HCT116 (cell line): ENCODE measurements at regions not wholly inside any gene's neighbourhood (a gene's known extent, or its start where the extent isn't known, plus 50 kb on each side); places are given as distances from the start of the nearest gene placed in this dataset.

ENCODE experiments used
- ATAC-seq: fragments of 200-7000 bp; cut with Tn5 transposase; 2 replicates; pipeline ENCODE4 v1.9.1; 2020; ENCODE audit warnings: mild to moderate bottlenecking, moderate library complexity
- BruUV-seq: library from RNA; stranded (reverse); fragments of 400-500 nt; replicated peaks from 2 replicates; lab custom pipeline; 2021; lab: Mats Ljungman, UMichigan
- CTCF ChIA-PET: fragments of 300-600 bp; sonication (Branson Sonifier 250); formaldehyde crosslinking; loops from one replicate; lab custom pipeline; 2021; ENCODE audit warnings: antibody characterized with exemption; lab: Charles Lee
- POLR2A ChIA-PET: fragments of 300-600, 350-600 bp; sonication (Branson Sonifier 250); formaldehyde crosslinking; loops from one replicate; lab custom pipeline; 2021; ENCODE audit warnings: antibody characterized with exemption; lab: Charles Lee
- RAD21 ChIA-PET, 2 experiments: fragments of 300-600 bp; sonication (Branson Sonifier 250); formaldehyde crosslinking; loops; one replicate each; lab custom pipeline; 2023; ENCODE audit warnings: low total read pairs in 2 of 2; ENCODE audit not compliant: uncharacterized antibody in 2 of 2, unreplicated experiment in 2 of 2, low non-redundant PET in 1 of 2; lab: Charles Lee
- DNase-seq: peaks from one replicate; pipeline ENCODE4 v3.0.0-alpha.2; 2010; ENCODE audit warnings: low read depth, low spot score
- H2AFZ ChIP-seq: fragments of 200-600 bp; shearing (Covaris generic), sonication (generic); 2 replicates; pipeline ENCODE4 v1.6.1; 2017; ENCODE audit warnings: low read depth, mixed run types, mixed read lengths, antibody characterized with exemption, low read length; ENCODE audit not compliant: poor library complexity, severe bottlenecking
- H3K27ac ChIP-seq: 2 replicates; pipeline ENCODE4 v1.5.1; 2012; ENCODE audit warnings: low read depth, low read length
- H3K27me3 ChIP-seq: fragments of 200-600 bp; sonication (generic); 2 replicates; pipeline ENCODE4 v1.6.1; 2016; ENCODE audit warnings: mixed run types, low read length, mixed read lengths; ENCODE audit not compliant: insufficient read depth
- H3K36me3 ChIP-seq, 2 experiments: fragments of 200-500 bp in 1 of 2; fragments of 200-600 bp in 1 of 2; sonication (Bioruptor generic) in 1 of 2; sonication (generic) in 1 of 2; 2 replicates each; pipeline versions ENCODE4 v1.5.1 to v1.6.1; 2014 to 2016; ENCODE audit warnings: low read length in 2 of 2, inconsistent platforms in 1 of 2, mixed read lengths in 1 of 2, mixed run types in 1 of 2; ENCODE audit not compliant: insufficient read depth in 2 of 2, control insufficient read depth in 1 of 2
- H3K4me1 ChIP-seq, 2 experiments: fragments of 200-600 bp in 1 of 2; sonication (generic) in 1 of 2; 2 replicates each; pipeline versions ENCODE4 v1.5.1 to v1.6.1; 2012 to 2017; ENCODE audit warnings: low read length in 2 of 2, inconsistent platforms in 1 of 2, mild to moderate bottlenecking in 1 of 2, mixed read lengths in 1 of 2, mixed run types in 1 of 2, moderate library complexity in 1 of 2; ENCODE audit not compliant: insufficient read depth in 2 of 2, control insufficient read depth in 1 of 2
- H3K4me2 ChIP-seq: fragments of 200-600 bp; sonication (generic); 2 replicates; pipeline ENCODE4 v1.6.1; 2017; ENCODE audit warnings: mixed run types, low read length, mixed read lengths
- H3K4me3 ChIP-seq, 2 experiments: fragments of 200-600 bp in 1 of 2; sonication (generic) in 1 of 2; replicated peaks in 1 of 2; 2 replicates each; pipeline ENCODE4 v1.5.1; 2011 to 2016; ENCODE audit warnings: low read length in 2 of 2, control low read depth in 1 of 2, low read depth in 1 of 2, mild to moderate bottlenecking in 1 of 2, mixed read lengths in 1 of 2, mixed run types in 1 of 2
- H3K79me2 ChIP-seq: fragments of 200-600 bp; sonication (generic); 2 replicates; pipeline ENCODE4 v1.6.1; 2017; ENCODE audit warnings: mild to moderate bottlenecking, mixed run types, low read length, moderate library complexity, mixed read lengths; ENCODE audit not compliant: insufficient read depth
- H3K9ac ChIP-seq: fragments of 200-600 bp; sonication (generic); 2 replicates; pipeline ENCODE4 v1.6.1; 2016; ENCODE audit warnings: low read length, mixed read lengths
- H3K9me2 ChIP-seq: fragments of 200-600 bp; sonication (generic), shearing (Covaris generic); 2 replicates; pipeline ENCODE4 v1.6.1; 2017; ENCODE audit warnings: mixed run types, mild to moderate bottlenecking, moderate library complexity; ENCODE audit not compliant: insufficient read depth
- H3K9me3 ChIP-seq, 2 experiments: fragments of 200-500 bp in 1 of 2; fragments of 200-600 bp in 1 of 2; sonication (Bioruptor generic) in 1 of 2; sonication (generic) in 1 of 2; 2 replicates each; pipeline ENCODE4 v1.6.1; 2014 to 2017; ENCODE audit warnings: low read length in 2 of 2, mixed read lengths in 2 of 2, inconsistent platforms in 1 of 2, low read depth in 1 of 2, mild to moderate bottlenecking in 1 of 2, mixed run types in 1 of 2, moderate library complexity in 1 of 2; ENCODE audit not compliant: control insufficient read depth in 1 of 2, insufficient read depth in 1 of 2
- H4K20me1 ChIP-seq: fragments of 200-600 bp; sonication (generic), shearing (Covaris generic); 2 replicates; pipeline ENCODE4 v1.6.1; 2017; ENCODE audit warnings: mixed run types, mild to moderate bottlenecking, moderate library complexity; ENCODE audit not compliant: insufficient read depth
- CBX3 ChIP-seq: IDR thresholded peaks from 2 replicates; pipeline ENCODE4 v1.6.1; 2012; ENCODE audit warnings: low read depth
- CEBPB ChIP-seq: IDR thresholded peaks from 2 replicates; pipeline ENCODE4 v1.6.1; 2012; ENCODE audit warnings: low read depth
- EZH2phosphoT487 ChIP-seq: fragments of 200-600 bp; IDR thresholded peaks from 2 replicates; pipeline ENCODE4 v1.6.1; 2018; ENCODE audit warnings: antibody characterized with exemption, borderline replicate concordance
- JUND ChIP-seq: IDR thresholded peaks from 2 replicates; pipeline ENCODE4 v1.6.1; 2012
- POLR2AphosphoS5 ChIP-seq: IDR thresholded peaks from 2 replicates; pipeline ENCODE4 v1.6.1; 2011; ENCODE audit warnings: mild to moderate bottlenecking, low read depth, low read length, moderate library complexity
- YY1 ChIP-seq: IDR thresholded peaks from 2 replicates; pipeline ENCODE4 v1.6.1; 2011; ENCODE audit warnings: low read length, low read depth, moderate library complexity, mild to moderate bottlenecking; ENCODE audit not compliant: insufficient replicate concordance; ENCODE audit errors: extremely low read depth
- ZFX ChIP-seq: fragments of 450-650 bp; IDR thresholded peaks from 2 replicates; pipeline ENCODE4 v1.6.1; 2017
- ZNF274 ChIP-seq: fragments of 200-500 bp; sonication (Bioruptor generic); IDR thresholded peaks from 2 replicates; pipeline ENCODE4 v1.6.1; 2014; ENCODE audit warnings: mild to moderate bottlenecking, low read depth, low read length, inconsistent platforms
- intact Hi-C: fragments of 100-400 bp; cut with micrococcal nuclease; formaldehyde crosslinking; loops from 2 replicates; pipeline ENCODE4 v1.10.0; 2022
- TF ChIP-seq, protein P1 (sequence below): IDR thresholded peaks from 2 replicates; pipeline ENCODE4 v1.6.1; 2012; ENCODE audit warnings: low read depth
- TF ChIP-seq, protein P2 (sequence below): IDR thresholded peaks from 2 replicates; pipeline ENCODE4 v1.6.1; 2012
- TF ChIP-seq, protein P3 (sequence below), 3 experiments: fragments of 200-600 bp in 1 of 3; sonication (generic) in 1 of 3; IDR thresholded peaks in 2 of 3; conservative IDR thresholded peaks in 1 of 3; 2 replicates each; pipeline ENCODE4 v1.5.1; 2012 to 2017; ENCODE audit warnings: low read depth in 2 of 3, low read length in 2 of 3, antibody characterized with exemption in 1 of 3, borderline replicate concordance in 1 of 3, control low read depth in 1 of 3, mild to moderate bottlenecking in 1 of 3, mixed read lengths in 1 of 3, mixed run types in 1 of 3, moderate library complexity in 1 of 3; ENCODE audit not compliant: insufficient read depth in 1 of 3

DNA sequence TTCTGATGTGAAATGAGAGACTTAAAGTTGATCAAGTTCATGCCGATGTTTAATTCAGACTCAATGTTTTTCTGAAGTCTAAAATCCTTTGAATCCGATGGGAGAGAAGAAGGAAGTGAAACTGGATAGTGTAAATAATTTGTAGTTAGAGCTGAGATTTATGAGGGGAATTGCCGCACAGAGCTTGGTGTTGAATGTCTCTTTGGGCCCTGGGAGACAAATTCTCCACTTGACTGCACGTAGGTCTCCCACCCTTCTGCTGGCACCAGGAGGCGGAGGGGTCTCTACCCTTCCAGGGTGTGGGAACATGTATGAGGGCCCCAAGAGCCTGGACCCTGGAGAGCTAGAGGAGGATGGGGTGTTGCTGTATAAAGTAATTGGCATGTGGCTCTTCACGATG lies 140.8 kb upstream of the SERP2 start:
- Histone ChIP-seq H3K4me2 (peak overlapping the region; percentile 81), H3K9me2 (no peaks in the 10 kb centered on the region), H3K79me2 (no peaks in the 10 kb centered on the region), H3K36me3 (no peaks in the 10 kb centered on the region), H2AFZ (no peak overlapping the region), H3K27ac (peak overlapping the region; percentile 90), H3K4me3 (no peak overlapping the region), H3K4me1 (peaks cover 23 to 56% of the 10 kb centered on the region in 2 experiments), H3K9me3 (no peaks in the 10 kb centered on the region), H3K27me3 (no peaks in the 10 kb centered on the region), H3K9ac (peak overlapping the region; percentile 44), H4K20me1 (no peaks in the 10 kb centered on the region)
- BruUV-seq = no TSS peak
- ChIA-PET POLR2A (interaction anchor here (1.3 to 3.7 kb wide), 5 partner anchors 8 to 203 kb away, joined by 3 to 39 read pairs (median 5); no protein-coding TSS in a partner anchor), RAD21 (interaction anchor here in 1 of 2 experiments (1.3 kb wide), 1 partner anchor 10 kb away, joined by 3 read pairs; no protein-coding TSS in a partner anchor), CTCF (interaction anchor here (1.2 kb wide), 1 partner anchor 9 kb away, joined by 4 read pairs; no protein-coding TSS in a partner anchor)
- intact Hi-C loops = no loop called here
- no peak for DNase-seq
- no peak for ATAC-seq
- TF ChIP-seq EZH2phosphoT487 (no peak), POLR2AphosphoS5 (no peak)
- TF ChIP-seq, protein P1, sequence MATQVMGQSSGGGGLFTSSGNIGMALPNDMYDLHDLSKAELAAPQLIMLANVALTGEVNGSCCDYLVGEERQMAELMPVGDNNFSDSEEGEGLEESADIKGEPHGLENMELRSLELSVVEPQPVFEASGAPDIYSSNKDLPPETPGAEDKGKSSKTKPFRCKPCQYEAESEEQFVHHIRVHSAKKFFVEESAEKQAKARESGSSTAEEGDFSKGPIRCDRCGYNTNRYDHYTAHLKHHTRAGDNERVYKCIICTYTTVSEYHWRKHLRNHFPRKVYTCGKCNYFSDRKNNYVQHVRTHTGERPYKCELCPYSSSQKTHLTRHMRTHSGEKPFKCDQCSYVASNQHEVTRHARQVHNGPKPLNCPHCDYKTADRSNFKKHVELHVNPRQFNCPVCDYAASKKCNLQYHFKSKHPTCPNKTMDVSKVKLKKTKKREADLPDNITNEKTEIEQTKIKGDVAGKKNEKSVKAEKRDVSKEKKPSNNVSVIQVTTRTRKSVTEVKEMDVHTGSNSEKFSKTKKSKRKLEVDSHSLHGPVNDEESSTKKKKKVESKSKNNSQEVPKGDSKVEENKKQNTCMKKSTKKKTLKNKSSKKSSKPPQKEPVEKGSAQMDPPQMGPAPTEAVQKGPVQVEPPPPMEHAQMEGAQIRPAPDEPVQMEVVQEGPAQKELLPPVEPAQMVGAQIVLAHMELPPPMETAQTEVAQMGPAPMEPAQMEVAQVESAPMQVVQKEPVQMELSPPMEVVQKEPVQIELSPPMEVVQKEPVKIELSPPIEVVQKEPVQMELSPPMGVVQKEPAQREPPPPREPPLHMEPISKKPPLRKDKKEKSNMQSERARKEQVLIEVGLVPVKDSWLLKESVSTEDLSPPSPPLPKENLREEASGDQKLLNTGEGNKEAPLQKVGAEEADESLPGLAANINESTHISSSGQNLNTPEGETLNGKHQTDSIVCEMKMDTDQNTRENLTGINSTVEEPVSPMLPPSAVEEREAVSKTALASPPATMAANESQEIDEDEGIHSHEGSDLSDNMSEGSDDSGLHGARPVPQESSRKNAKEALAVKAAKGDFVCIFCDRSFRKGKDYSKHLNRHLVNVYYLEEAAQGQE = no peak
- TF ChIP-seq, protein P2, sequence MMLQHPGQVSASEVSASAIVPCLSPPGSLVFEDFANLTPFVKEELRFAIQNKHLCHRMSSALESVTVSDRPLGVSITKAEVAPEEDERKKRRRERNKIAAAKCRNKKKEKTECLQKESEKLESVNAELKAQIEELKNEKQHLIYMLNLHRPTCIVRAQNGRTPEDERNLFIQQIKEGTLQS = no peak

DNA sequence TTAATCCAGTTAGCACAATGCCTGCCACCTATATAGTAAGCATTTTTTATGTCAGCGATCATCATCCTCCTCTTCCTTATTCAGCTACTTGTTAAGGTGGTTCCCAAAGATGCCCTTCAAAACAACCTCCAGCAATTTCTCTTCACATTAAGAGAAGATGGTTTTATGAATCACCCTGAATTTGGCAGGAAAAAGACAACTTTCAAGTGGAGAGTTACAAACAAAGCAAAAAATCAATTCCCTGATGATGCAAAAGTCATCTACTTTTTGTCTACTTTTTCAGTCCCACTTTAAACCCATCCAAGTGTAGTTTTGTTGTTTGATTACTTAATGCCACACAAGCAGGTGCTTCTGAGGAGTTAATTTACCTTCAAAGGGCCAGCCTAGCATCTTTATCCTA lies 139.1 kb upstream of the SERP2 start:
- BruUV-seq = no TSS peak
- intact Hi-C loops = loop anchor here (2.0 kb wide), 1 partner anchor 326 kb away; no protein-coding TSS in a partner anchor
- H4K20me1 ChIP-seq = no peaks in the 10 kb centered on the region
- H3K4me1 ChIP-seq = peaks cover 23 to 60% of the 10 kb centered on the region in 2 experiments
- H3K9ac ChIP-seq = no peak overlapping the region
- no peak overlapping the region for H3K4me3 ChIP-seq
- no peaks in the 10 kb centered on the region for H3K9me2 ChIP-seq
- DNase-seq = no peak
- no peaks in the 10 kb centered on the region for H3K27me3 ChIP-seq
- no peak for ATAC-seq
- no peaks in the 10 kb centered on the region for H3K79me2 ChIP-seq
- H3K4me2 ChIP-seq = no peak overlapping the region
- H2AFZ ChIP-seq = peak overlapping the region; percentile 14
- TF ChIP-seq CEBPB = no peak
- TF ChIP-seq ZNF274 = no peak
- no peak for TF ChIP-seq CBX3
- TF ChIP-seq JUND = no peak
- TF ChIP-seq YY1 = no peak
- TF ChIP-seq ZFX = no peak
- TF ChIP-seq, protein P3, sequence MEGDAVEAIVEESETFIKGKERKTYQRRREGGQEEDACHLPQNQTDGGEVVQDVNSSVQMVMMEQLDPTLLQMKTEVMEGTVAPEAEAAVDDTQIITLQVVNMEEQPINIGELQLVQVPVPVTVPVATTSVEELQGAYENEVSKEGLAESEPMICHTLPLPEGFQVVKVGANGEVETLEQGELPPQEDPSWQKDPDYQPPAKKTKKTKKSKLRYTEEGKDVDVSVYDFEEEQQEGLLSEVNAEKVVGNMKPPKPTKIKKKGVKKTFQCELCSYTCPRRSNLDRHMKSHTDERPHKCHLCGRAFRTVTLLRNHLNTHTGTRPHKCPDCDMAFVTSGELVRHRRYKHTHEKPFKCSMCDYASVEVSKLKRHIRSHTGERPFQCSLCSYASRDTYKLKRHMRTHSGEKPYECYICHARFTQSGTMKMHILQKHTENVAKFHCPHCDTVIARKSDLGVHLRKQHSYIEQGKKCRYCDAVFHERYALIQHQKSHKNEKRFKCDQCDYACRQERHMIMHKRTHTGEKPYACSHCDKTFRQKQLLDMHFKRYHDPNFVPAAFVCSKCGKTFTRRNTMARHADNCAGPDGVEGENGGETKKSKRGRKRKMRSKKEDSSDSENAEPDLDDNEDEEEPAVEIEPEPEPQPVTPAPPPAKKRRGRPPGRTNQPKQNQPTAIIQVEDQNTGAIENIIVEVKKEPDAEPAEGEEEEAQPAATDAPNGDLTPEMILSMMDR (IDR thresholded peaks at IDR 0.05 in 2 of 3, conservative IDR thresholded peaks at IDR 0.05 in 1 of 3; ENCODE audit: borderline replicate concordance in 1 of 3, insufficient read depth in 1 of 3, low read depth in 2 of 3, low read length in 2 of 3) = no peak
- H3K27ac ChIP-seq = no peak overlapping the region
- ChIA-PET CTCF (no interaction called here), RAD21 (no interaction called here), POLR2A (interaction anchor here (2.2 to 3.7 kb wide), 2 partner anchors 9 to 201 kb away, joined by 8 to 39 read pairs; no protein-coding TSS in a partner anchor)
- no peaks in the 10 kb centered on the region for H3K9me3 ChIP-seq
- no peaks in the 10 kb centered on the region for H3K36me3 ChIP-seq
